ENCODE measurements at regions not wholly inside any gene's neighbourhood (a gene's known extent, or its start where the extent isn't known, plus 50 kb on each side); places are given as distances from the start of the nearest gene placed in this dataset.
"Not testable (repeated sequence)": the region's sequence is repeated elsewhere in the genome, so short reads cannot be mapped to it uniquely, and the experiment has no call there.

- 91% methylated on average over 4 of the region's 4 CpGs for WGBS
- no peaks in the 10 kb centered on the region for H3K36me3 ChIP-seq
These were observed 136.6 kb downstream of the ARSF start for GRCh38 chrX:3177851-3178250.

GRCh38 chrX:3176439-3176820, 135.2 kb downstream of the ARSF start:
- intact Hi-C loops (cut with DNase I), result no loop called here
- Histone ChIP-seq H3K9me3 (no peaks in the 10 kb centered on the region), H3K4me1 (no peaks in the 10 kb centered on the region), H3K27ac (replicated peaks in 1 of 4) (no peak overlapping the region), H3K36me3 (no peaks in the 10 kb centered on the region), H3K27me3 (no peaks in the 10 kb centered on the region), H3K4me3 (no peak overlapping the region)
- WGBS, result 60% methylated on average over 5 of the region's 5 CpGs
- DNase-seq (ENCODE audit: extremely low spot score), result no peak
- TF ChIP-seq CTCF (IDR thresholded peaks at IDR 0.05) (no peak), POLR2AphosphoS5 (IDR thresholded peaks at IDR 0.05) (no peak), EP300 (IDR thresholded peaks at IDR 0.05) (no peak), POLR2A (IDR thresholded peaks at IDR 0.05; ENCODE audit: low read depth) (no peak)

More at GRCh38 chrX:3177851-3178250, 136.6 kb downstream of the ARSF start:
- Histone ChIP-seq H3K4me1 (no peaks in the 10 kb centered on the region), H3K4me3 (no peak overlapping the region), H3K27ac (replicated peaks in 1 of 4) (no peak overlapping the region), H3K27me3 (no peaks in the 10 kb centered on the region), H3K9me3 (no peaks in the 10 kb centered on the region)
- DNase-seq (ENCODE audit: extremely low spot score), result no peak
- TF ChIP-seq EP300 (IDR thresholded peaks at IDR 0.05) (no peak), POLR2AphosphoS5 (IDR thresholded peaks at IDR 0.05) (no peak), POLR2A (IDR thresholded peaks at IDR 0.05; ENCODE audit: low read depth) (no peak), CTCF (IDR thresholded peaks at IDR 0.05) (no peak)
- intact Hi-C loops (cut with DNase I), result no loop called here

GRCh38 chrX:3175659-3176438, 134.6 kb downstream of the ARSF start:
- H3K36me3 ChIP-seq, result no peaks in the 10 kb centered on the region
- WGBS, result 51% methylated on average over 7 of the region's 7 CpGs
- no peak overlapping the region for H3K4me3 ChIP-seq
- no peaks in the 10 kb centered on the region for H3K9me3 ChIP-seq
- no peak overlapping the region for H3K27ac ChIP-seq (replicated peaks in 1 of 4)
- intact Hi-C loops (cut with DNase I), result no loop called here
- H3K4me1 ChIP-seq, result no peaks in the 10 kb centered on the region
- TF ChIP-seq POLR2AphosphoS5 (IDR thresholded peaks at IDR 0.05) (no peak), EP300 (IDR thresholded peaks at IDR 0.05) (no peak), POLR2A (IDR thresholded peaks at IDR 0.05; ENCODE audit: low read depth) (no peak), CTCF (IDR thresholded peaks at IDR 0.05) (no peak)
- H3K27me3 ChIP-seq, result no peaks in the 10 kb centered on the region
- no peak for DNase-seq (ENCODE audit: extremely low spot score)

- 67% methylated on average over 3 of the region's 3 CpGs for WGBS
- intact Hi-C loops (cut with DNase I); H3K4me1 ChIP-seq; H3K36me3 ChIP-seq; H3K27ac ChIP-seq (replicated peaks in 1 of 4); H3K4me3 ChIP-seq; H3K27me3 ChIP-seq; H3K9me3 ChIP-seq; DNase-seq (ENCODE audit: extremely low spot score): not testable (repeated sequence)
These were observed 130.9 kb downstream of the ARSF start for GRCh38 chrX:3172156-3172555.

GRCh38 chrX:3169421-3169820, 128.2 kb downstream of the ARSF start:
- Histone ChIP-seq H3K27ac (replicated peaks in 1 of 4) (no peak overlapping the region), H3K36me3 (no peaks in the 10 kb centered on the region), H3K4me3 (no peak overlapping the region), H3K9me3 (no peaks in the 10 kb centered on the region), H3K27me3 (no peaks in the 10 kb centered on the region), H3K4me1 (no peaks in the 10 kb centered on the region)
- 88% methylated on average over 4 of the region's 4 CpGs for WGBS
- TF ChIP-seq EP300 (IDR thresholded peaks at IDR 0.05), result no peak
- no peak for TF ChIP-seq POLR2AphosphoS5 (IDR thresholded peaks at IDR 0.05)
- no peak for TF ChIP-seq CTCF (IDR thresholded peaks at IDR 0.05)
- TF ChIP-seq POLR2A (IDR thresholded peaks at IDR 0.05; ENCODE audit: low read depth), result no peak
- DNase-seq (ENCODE audit: extremely low spot score), result no peak
- intact Hi-C loops (cut with DNase I), result no loop called here
